ENCODE measurements at regions not wholly inside any gene's neighbourhood (a gene's known extent, or its start where the extent isn't known, plus 50 kb on each side); places are given as distances from the start of the nearest gene placed in this dataset.

- no peak for TF ChIP-seq EZH2 (IDR thresholded peaks at IDR 0.05; ENCODE audit: borderline replicate concordance, low read depth, low read length, severe bottlenecking)
- no peak for TF ChIP-seq CTCF (IDR thresholded peaks at IDR 0.05; ENCODE audit: borderline replicate concordance, extremely low read depth, low read length, poor library complexity, severe bottlenecking)
Measured at GRCh38 chr11:104663190-104664140, 234.8 kb downstream of the CASP12 start.

Data from DND-41 (cell line).